DND-41 (cell line): ENCODE measurements at regions not wholly inside any gene's neighbourhood (a gene's known extent, or its start where the extent isn't known, plus 50 kb on each side); places are given as distances from the start of the nearest gene placed in this dataset.

Experiments
- ATAC-seq: fragments of 200-7000 bp; cut with Tn5 transposase; 3 replicates; pipeline ENCODE4 v1.9.1; 2021; ENCODE audit warnings: low read depth; ENCODE audit not compliant: insufficient read depth
- DNase-seq: peaks from one replicate; pipeline ENCODE4 v3.0.0-alpha.2; 2020
- H2AFZ ChIP-seq: 2 replicates; pipeline ENCODE4 v1.6.0; 2012; ENCODE audit warnings: low read depth, low read length
- H3K27ac ChIP-seq: 2 replicates; pipeline ENCODE4 v1.5.1; 2012; ENCODE audit warnings: low read length, inconsistent platforms
- H3K27me3 ChIP-seq: fragments of 200-600 bp; sonication (generic); 2 replicates; pipeline ENCODE4 v1.6.0; 2012; ENCODE audit warnings: low read length, mild to moderate bottlenecking, inconsistent platforms; ENCODE audit not compliant: insufficient read depth, poor library complexity
- H3K36me3 ChIP-seq: 2 replicates; pipeline ENCODE4 v1.5.1; 2012; ENCODE audit warnings: low read length, inconsistent platforms; ENCODE audit not compliant: insufficient read depth
- H3K4me1 ChIP-seq: 2 replicates; pipeline ENCODE4 v1.5.1; 2012; ENCODE audit warnings: mild to moderate bottlenecking, low read length; ENCODE audit not compliant: insufficient read depth
- H3K4me2 ChIP-seq: 2 replicates; pipeline ENCODE4 v1.6.0; 2012; ENCODE audit warnings: mild to moderate bottlenecking, moderate library complexity, low read length, inconsistent platforms; ENCODE audit not compliant: insufficient read depth
- H3K4me3 ChIP-seq, 2 experiments: fragments of 200-600 bp in 1 of 2; shearing (Covaris generic) in 1 of 2; 2 replicates each; pipeline ENCODE4 v1.5.1; 2012 to 2016; ENCODE audit warnings: inconsistent platforms in 2 of 2, low read length in 2 of 2, mild to moderate bottlenecking in 2 of 2, low read depth in 1 of 2, moderate library complexity in 1 of 2
- H3K79me2 ChIP-seq: 2 replicates; pipeline ENCODE4 v1.6.0; 2012; ENCODE audit warnings: low read length, inconsistent platforms; ENCODE audit not compliant: insufficient read depth
- H3K9ac ChIP-seq: 2 replicates; pipeline ENCODE4 v1.6.0; 2012; ENCODE audit warnings: low read depth, mild to moderate bottlenecking, inconsistent platforms, low read length, moderate library complexity
- H3K9me3 ChIP-seq: 2 replicates; pipeline ENCODE4 v1.5.1; 2012; ENCODE audit warnings: low read length, moderate library complexity, mild to moderate bottlenecking, inconsistent platforms; ENCODE audit not compliant: insufficient read depth, severe bottlenecking
- H4K20me1 ChIP-seq: 2 replicates; pipeline ENCODE4 v1.6.0; 2012; ENCODE audit warnings: low read length; ENCODE audit not compliant: insufficient read depth
- EZH2 ChIP-seq: IDR thresholded peaks from 3 replicates; pipeline ENCODE4 v1.6.1; 2012; ENCODE audit warnings: borderline replicate concordance, low read depth, mild to moderate bottlenecking, moderate library complexity, low read length, inconsistent platforms; ENCODE audit not compliant: severe bottlenecking
- TF ChIP-seq, protein P1 (sequence below): IDR thresholded peaks from 2 replicates; pipeline ENCODE4 v1.5.1; 2012; ENCODE audit warnings: borderline replicate concordance, low read length, moderate library complexity, mild to moderate bottlenecking; ENCODE audit not compliant: poor library complexity, severe bottlenecking; ENCODE audit errors: extremely low read depth

GRCh38 chr16:63690267-63690666 lies 1431.6 kb downstream of the CDH11 start:
- Histone ChIP-seq H3K4me3 (no peak overlapping the region), H3K27ac (no peak overlapping the region), H3K36me3 (no peaks in the 10 kb centered on the region), H3K9ac (no peak overlapping the region), H3K9me3 (no peaks in the 10 kb centered on the region), H3K27me3 (no peaks in the 10 kb centered on the region), H3K4me1 (no peaks in the 10 kb centered on the region), H2AFZ (no peak overlapping the region), H4K20me1 (no peaks in the 10 kb centered on the region), H3K4me2 (no peak overlapping the region), H3K79me2 (no peaks in the 10 kb centered on the region)
- DNase-seq (no peak), ATAC-seq (no peak)
- TF ChIP-seq, protein P1, sequence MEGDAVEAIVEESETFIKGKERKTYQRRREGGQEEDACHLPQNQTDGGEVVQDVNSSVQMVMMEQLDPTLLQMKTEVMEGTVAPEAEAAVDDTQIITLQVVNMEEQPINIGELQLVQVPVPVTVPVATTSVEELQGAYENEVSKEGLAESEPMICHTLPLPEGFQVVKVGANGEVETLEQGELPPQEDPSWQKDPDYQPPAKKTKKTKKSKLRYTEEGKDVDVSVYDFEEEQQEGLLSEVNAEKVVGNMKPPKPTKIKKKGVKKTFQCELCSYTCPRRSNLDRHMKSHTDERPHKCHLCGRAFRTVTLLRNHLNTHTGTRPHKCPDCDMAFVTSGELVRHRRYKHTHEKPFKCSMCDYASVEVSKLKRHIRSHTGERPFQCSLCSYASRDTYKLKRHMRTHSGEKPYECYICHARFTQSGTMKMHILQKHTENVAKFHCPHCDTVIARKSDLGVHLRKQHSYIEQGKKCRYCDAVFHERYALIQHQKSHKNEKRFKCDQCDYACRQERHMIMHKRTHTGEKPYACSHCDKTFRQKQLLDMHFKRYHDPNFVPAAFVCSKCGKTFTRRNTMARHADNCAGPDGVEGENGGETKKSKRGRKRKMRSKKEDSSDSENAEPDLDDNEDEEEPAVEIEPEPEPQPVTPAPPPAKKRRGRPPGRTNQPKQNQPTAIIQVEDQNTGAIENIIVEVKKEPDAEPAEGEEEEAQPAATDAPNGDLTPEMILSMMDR: no peak
- TF ChIP-seq EZH2: no peak

- no peak overlapping the region for H3K27ac ChIP-seq
- TF ChIP-seq, protein P1: no peak
- no peak for TF ChIP-seq EZH2
- DNase-seq: no peak
- no peaks in the 10 kb centered on the region for H3K9me3 ChIP-seq
- no peak overlapping the region for H3K9ac ChIP-seq
- no peaks in the 10 kb centered on the region for H3K79me2 ChIP-seq
- ATAC-seq: no peak
- H4K20me1 ChIP-seq: no peaks in the 10 kb centered on the region
- no peaks in the 10 kb centered on the region for H3K27me3 ChIP-seq
- H3K4me3 ChIP-seq: no peak overlapping the region
- no peaks in the 10 kb centered on the region for H3K4me1 ChIP-seq
- no peak overlapping the region for H3K4me2 ChIP-seq
- H2AFZ ChIP-seq: no peak overlapping the region
- no peaks in the 10 kb centered on the region for H3K36me3 ChIP-seq
These were observed 1432.8 kb downstream of the CDH11 start for GRCh38 chr16:63689068-63689467.

- no peak for TF ChIP-seq EZH2
- TF ChIP-seq, protein P1: no peak
These were observed 1437.4 kb downstream of the CDH11 start for GRCh38 chr16:63684149-63685101.

More at GRCh38 chr16:63684149-63685101, 1437.4 kb downstream of the CDH11 start:
- H3K4me2 ChIP-seq: no peak overlapping the region
- no peaks in the 10 kb centered on the region for H3K9me3 ChIP-seq
- no peaks in the 10 kb centered on the region for H3K79me2 ChIP-seq
- no peak overlapping the region for H3K9ac ChIP-seq
- H3K27me3 ChIP-seq: no peaks in the 10 kb centered on the region
- no peak overlapping the region for H3K27ac ChIP-seq
- H3K4me1 ChIP-seq: no peaks in the 10 kb centered on the region
- no peak overlapping the region for H2AFZ ChIP-seq
- no peaks in the 10 kb centered on the region for H3K36me3 ChIP-seq
- no peaks in the 10 kb centered on the region for H4K20me1 ChIP-seq
- H3K4me3 ChIP-seq: no peak overlapping the region
- no peak for DNase-seq
- no peak for ATAC-seq
